Right renal cortex interstitium (tissue), 3 donors: ENCODE measurements at regions not wholly inside any gene's neighbourhood (a gene's known extent, or its start where the extent isn't known, plus 50 kb on each side); places are given as distances from the start of the nearest gene placed in this dataset.

Experiments used
- DNase-seq, 3 donors: peaks; one replicate each; pipeline ENCODE4 v3.0.0-alpha.2; 2013; ENCODE audit warnings: low read depth in 3 of 3, low spot score in 2 of 3

DNA sequence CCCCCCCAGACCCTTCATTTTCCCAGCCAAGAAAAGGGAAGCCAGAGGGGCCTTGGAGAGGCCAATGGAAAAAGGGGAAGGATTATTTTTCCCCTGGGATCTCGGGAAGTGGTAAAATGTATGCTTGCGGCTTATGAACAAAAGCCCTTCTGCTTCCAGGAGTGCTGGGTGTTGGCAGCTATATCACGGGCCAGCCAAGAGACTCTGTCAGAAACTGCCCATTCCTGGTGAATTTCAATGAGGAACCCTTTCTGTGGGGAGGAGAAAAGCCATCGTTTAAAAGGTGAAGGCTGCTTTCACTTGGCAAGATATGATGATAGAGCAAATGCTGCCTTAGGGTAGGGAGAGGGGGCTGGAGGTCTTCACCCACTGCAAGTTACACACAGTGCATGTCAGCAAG lies 69.7 kb upstream of the ZC3H12A start:
- DNase-seq, result no peak

DNA sequence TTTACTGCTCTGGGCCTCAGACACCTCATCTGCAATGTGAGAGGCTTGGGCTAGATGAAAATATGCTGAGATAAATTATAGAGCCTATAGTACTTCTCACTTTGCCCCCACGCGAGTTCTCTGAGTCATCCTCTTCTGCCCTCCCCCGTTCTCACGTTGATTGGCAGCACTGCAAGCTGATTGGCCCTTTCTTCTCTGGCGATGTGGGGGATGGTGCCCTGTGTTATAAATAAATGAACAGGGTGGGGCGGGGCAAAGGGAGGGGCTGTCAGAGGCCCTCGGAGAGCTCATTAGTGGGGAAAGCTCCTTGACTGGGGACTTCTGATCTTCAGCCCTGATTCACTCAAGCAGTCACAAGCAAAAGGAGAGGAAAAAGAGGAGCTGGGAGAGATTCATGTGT lies 64.3 kb upstream of the ZC3H12A start:
- DNase-seq, result no peak

DNA sequence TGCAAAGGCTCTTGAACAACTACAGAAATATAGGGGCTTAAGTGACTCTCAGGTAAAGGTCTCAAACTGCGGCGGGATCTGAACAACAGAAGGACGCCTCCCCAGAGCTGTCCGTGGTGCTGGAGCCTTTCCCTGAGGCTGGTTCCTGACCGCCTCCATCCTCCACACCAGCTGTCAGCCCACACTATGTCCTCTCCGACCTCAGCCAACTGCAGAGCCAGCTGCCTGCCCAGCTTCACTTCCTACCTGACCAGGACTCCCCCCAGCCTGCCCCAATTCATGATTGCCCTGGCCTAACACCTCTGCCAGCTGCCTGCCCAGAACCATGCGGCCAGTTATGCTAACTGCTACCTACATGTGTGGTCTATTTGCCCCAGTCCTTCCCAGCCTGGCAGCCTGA lies 63.6 kb upstream of the ZC3H12A start:
- DNase-seq, result peak; percentile 8 to 51 (median 9)

DNA sequence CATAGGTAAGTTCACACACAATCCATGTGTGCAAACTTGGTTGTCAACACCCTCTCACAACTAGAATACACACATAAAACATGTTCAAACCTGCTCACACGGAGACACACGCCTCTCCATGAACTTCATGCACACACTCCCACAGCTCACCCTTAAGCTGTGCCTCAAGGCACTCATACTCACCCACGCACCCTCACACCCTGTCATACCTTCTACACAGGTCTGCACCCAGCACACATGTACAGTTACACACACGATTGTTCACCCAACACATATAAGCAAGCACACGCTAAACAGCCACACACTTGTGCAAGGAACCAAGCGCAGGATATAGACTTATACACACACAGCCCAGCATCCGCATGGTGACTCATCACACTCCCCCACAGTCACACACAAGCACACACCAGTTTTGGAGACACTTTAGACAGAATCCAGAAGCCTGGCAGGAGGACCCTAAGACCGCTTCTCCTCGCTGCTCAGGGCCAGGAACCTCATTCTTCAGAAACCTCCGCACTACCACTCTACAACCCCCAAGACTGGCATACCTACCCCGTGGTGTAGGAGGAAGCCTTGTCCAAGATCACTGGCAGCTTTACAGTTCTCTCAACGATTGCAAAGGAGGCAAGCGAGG lies 58.7 kb upstream of the ZC3H12A start:
- no peak for DNase-seq

DNA sequence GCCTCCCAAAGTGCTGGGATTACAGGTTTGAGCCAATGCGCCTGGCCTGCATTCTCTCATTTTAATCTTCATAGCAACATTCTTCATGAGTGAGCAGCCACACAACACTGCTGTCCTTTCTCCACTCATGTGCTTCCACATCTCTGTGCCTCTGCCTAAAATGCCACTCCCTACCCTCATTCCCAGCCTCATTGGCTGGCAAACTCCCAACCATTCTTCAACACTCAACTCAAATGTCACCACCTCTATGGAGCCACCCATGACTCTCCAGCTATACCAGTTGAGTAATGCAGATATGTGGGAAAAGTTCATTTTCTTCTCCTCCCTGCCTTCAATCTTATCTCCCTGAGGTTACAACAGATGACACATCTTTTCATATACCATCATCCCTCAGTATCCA lies 53.9 kb upstream of the ZC3H12A start:
- DNase-seq, result no peak

DNA sequence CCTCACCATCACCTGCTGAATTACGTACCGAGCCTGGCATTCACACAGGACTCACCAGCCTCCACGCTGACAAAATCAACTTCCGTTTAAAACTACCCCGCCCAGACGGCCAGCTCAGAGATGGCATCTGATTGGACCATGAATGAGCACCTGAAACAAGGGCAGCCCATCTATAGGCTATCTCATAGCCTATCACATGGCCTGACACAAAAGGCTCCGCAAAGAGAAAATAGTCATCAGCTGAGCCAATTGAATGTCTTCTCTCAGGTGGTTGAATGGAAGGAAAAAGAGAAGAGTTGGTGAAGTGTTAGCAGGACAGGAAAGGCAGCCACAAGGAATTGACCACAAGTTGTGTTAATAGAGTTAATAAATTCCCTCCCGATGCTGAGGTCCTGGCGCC lies 50.6 kb upstream of the ZC3H12A start:
- DNase-seq, result no peak

DNA sequence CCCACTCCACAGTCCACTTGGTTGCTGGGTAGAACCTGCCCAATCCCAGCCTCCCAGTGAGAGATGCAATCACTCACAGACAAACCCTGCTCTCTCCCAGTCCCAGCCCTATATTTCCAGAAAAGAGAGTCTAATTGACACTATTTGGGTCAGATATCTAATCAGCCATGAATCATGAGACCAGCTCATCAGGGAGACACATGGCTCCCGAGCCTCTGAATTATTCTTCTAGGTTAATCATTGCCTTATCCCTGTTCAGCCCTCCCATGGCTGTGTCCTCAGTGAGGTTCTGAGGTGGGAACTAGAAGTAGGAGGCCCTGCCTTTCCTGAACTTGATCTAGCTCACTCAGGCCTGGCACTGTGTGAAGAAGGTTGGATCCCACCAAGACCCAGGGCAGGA lies 49.9 kb upstream of the ZC3H12A start:
- no peak for DNase-seq
